Peyer's patch (tissue), 4 donors: ENCODE measurements at regions not wholly inside any gene's neighbourhood (a gene's known extent, or its start where the extent isn't known, plus 50 kb on each side); places are given as distances from the start of the nearest gene placed in this dataset.

Experiments
- DNase-seq, 3 donors: peaks; one replicate each; pipeline ENCODE4 v3.0.0-alpha.2; 2017 to 2019
- H3K27ac ChIP-seq, 4 donors: fragments of 200-600 bp; sonication (generic); one replicate each; pipeline ENCODE4 v1.5.1; 2016 to 2019
- H3K27me3 ChIP-seq, 2 donors: fragments of 200-600 bp; sonication (generic); one replicate each; pipeline ENCODE4 v1.5.1; 2019
- H3K36me3 ChIP-seq, 3 donors: fragments of 200-600 bp; sonication (generic); one replicate each; pipeline ENCODE4 v1.5.1; 2016 to 2019
- H3K4me1 ChIP-seq, 4 donors: fragments of 200-600 bp; sonication (generic); one replicate each; pipeline ENCODE4 v1.5.1; 2016 to 2019
- H3K4me3 ChIP-seq, 4 donors: fragments of 200-600 bp; sonication (generic); 1 replicate in 3 of 4; 2 replicates in 1 of 4; pipeline ENCODE4 v1.5.1; 2016 to 2019; ENCODE audit warnings: mild to moderate bottlenecking in 1 of 4
- H3K9me3 ChIP-seq, 4 donors: fragments of 200-600 bp; sonication (generic); one replicate each; pipeline ENCODE4 v1.5.1; 2016 to 2019; ENCODE audit warnings: mild to moderate bottlenecking in 1 of 4
- CTCF ChIP-seq, 6 experiments: fragments of 450-650 bp in 4 of 6; fragments of 200-600 bp in 2 of 6; sonication (generic) in 1 of 6; IDR thresholded peaks; one replicate each; pipeline ENCODE4 v1.5.1; 2017 to 2019; ENCODE audit warnings: antibody characterized with exemption in 6 of 6, mild to moderate bottlenecking in 3 of 6, moderate library complexity in 1 of 6
- POLR2A ChIP-seq, 2 donors: fragments of 450-650 bp; IDR thresholded peaks; one replicate each; pipeline ENCODE4 v1.5.1; 2017; ENCODE audit warnings: antibody characterized with exemption in 2 of 2, mild to moderate bottlenecking in 2 of 2, moderate library complexity in 2 of 2

DNA sequence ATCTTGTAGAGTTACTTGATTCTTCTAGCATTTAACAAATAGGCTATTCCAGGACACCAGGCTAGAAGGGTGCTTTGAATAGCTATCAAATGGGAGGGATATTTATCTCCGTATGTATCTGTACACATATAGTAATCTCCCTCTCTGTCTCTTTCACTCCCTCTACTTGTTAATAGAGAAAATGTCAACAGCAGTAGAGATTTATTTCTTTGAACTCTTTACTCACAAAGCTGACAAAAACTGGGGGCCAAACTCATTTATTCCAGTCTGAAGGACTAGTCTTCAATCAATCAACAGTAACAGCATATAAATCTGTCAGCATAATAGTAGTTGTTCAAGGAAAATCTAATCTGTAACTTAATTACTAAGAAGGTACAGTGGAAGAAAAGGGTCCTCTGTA is 78.2 kb upstream of the FER start:
- H3K9me3 ChIP-seq = no peaks in the 10 kb centered on the region
- TF ChIP-seq CTCF (IDR thresholded peaks at IDR 0.05) (no peak), POLR2A (IDR thresholded peaks at IDR 0.05) (no peak)
- H3K36me3 ChIP-seq = no peaks in the 10 kb centered on the region
- no peak overlapping the region for H3K27ac ChIP-seq
- no peaks in the 10 kb centered on the region for H3K4me1 ChIP-seq
- DNase-seq = no peak
- no peaks in the 10 kb centered on the region for H3K27me3 ChIP-seq
- no peak overlapping the region for H3K4me3 ChIP-seq

DNA sequence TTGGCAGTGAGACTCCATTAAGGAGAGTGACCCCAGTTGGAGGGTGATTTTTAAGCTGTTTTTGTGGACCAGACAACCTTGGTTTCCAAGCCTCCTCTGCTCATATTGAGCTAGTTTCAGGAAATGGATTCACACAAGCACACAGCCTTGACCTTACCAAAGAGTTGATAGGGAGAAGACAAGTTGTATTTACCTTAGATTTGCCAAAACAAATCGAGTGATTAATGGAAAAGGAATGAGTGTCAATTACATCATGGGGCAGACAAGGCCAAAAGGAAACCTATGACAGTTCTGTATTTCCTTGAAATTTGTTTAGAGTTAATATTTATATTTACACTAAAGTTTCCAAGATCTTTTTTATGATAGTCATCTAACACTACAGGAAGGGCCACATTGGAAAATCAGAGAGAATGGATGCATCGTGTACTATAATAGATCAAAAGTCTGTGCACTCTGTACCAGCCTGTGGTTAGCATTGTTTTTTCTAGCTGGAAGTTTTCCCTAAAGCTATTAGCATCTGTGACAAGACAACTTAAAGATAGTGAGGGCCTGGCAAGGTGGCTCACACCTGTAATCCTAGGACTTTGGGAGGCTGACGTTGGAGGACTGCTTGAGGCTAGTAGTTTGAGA is 86.0 kb upstream of the FER start:
- no peak for DNase-seq
- H3K27me3 ChIP-seq = no peaks in the 10 kb centered on the region
- H3K4me3 ChIP-seq = no peak overlapping the region
- no peak for TF ChIP-seq CTCF (IDR thresholded peaks at IDR 0.05)
- TF ChIP-seq POLR2A (IDR thresholded peaks at IDR 0.05) = no peak
- H3K4me1 ChIP-seq = no peaks in the 10 kb centered on the region
- H3K27ac ChIP-seq = no peak overlapping the region
- H3K9me3 ChIP-seq = no peaks in the 10 kb centered on the region
- H3K36me3 ChIP-seq = no peaks in the 10 kb centered on the region

GRCh38 chr5:108661024-108661423 is 86.7 kb upstream of the FER start:
- Histone ChIP-seq H3K4me3 (no peak overlapping the region), H3K9me3 (no peaks in the 10 kb centered on the region), H3K36me3 (no peaks in the 10 kb centered on the region), H3K27me3 (no peaks in the 10 kb centered on the region), H3K27ac (no peak overlapping the region), H3K4me1 (no peaks in the 10 kb centered on the region)
- DNase-seq = no peak
- TF ChIP-seq POLR2A (IDR thresholded peaks at IDR 0.05) (no peak), CTCF (IDR thresholded peaks at IDR 0.05) (no peak)

GRCh38 chr5:108660291-108660690 is 87.4 kb upstream of the FER start:
- Histone ChIP-seq H3K36me3 (no peaks in the 10 kb centered on the region), H3K27me3 (no peaks in the 10 kb centered on the region), H3K9me3 (no peaks in the 10 kb centered on the region), H3K4me3 (no peak overlapping the region), H3K4me1 (no peaks in the 10 kb centered on the region), H3K27ac (no peak overlapping the region)
- DNase-seq = no peak
- TF ChIP-seq POLR2A (IDR thresholded peaks at IDR 0.05) (no peak), CTCF (IDR thresholded peaks at IDR 0.05) (no peak)

- no peak for DNase-seq
- Histone ChIP-seq H3K4me3 (no peak overlapping the region), H3K4me1 (no peaks in the 10 kb centered on the region), H3K27ac (no peak overlapping the region), H3K36me3 (no peaks in the 10 kb centered on the region), H3K27me3 (no peaks in the 10 kb centered on the region), H3K9me3 (no peaks in the 10 kb centered on the region)
- no peak for TF ChIP-seq POLR2A (IDR thresholded peaks at IDR 0.05)
- no peak for TF ChIP-seq CTCF (IDR thresholded peaks at IDR 0.05)
Measured at GRCh38 chr5:108659531-108659930, 88.2 kb upstream of the FER start.
